Adrenal gland (tissue), 5 donors: ENCODE measurements at regions not wholly inside any gene's neighbourhood (a gene's known extent, or its start where the extent isn't known, plus 50 kb on each side); places are given as distances from the start of the nearest gene placed in this dataset.

ENCODE experiments used
- CTCF ChIP-seq, 6 experiments: fragments of 450-650 bp in 4 of 6; fragments of 200-600 bp in 2 of 6; sonication (generic) in 1 of 6; IDR thresholded peaks; 1 replicate in 5 of 6; 2 replicates in 1 of 6; pipeline versions ENCODE4 v1.5.1 to v1.8.0; 2016 to 2021; ENCODE audit warnings: antibody characterized with exemption in 6 of 6, mild to moderate bottlenecking in 2 of 6, moderate library complexity in 1 of 6
- POLR2A ChIP-seq, 2 donors: fragments of 450-650 bp; IDR thresholded peaks; one replicate each; pipeline ENCODE4 v1.6.1; 2017; ENCODE audit warnings: antibody characterized with exemption in 2 of 2, mild to moderate bottlenecking in 2 of 2, moderate library complexity in 1 of 2
- donor health status: DM: no; HTN: no; CAD: no.

GRCh38 chr7:159212226-159212625 lies 67.6 kb upstream of the VIPR2 start:
- no peak for TF ChIP-seq CTCF (IDR thresholded peaks at IDR 0.05)
- no peak for TF ChIP-seq POLR2A (IDR thresholded peaks at IDR 0.05)
